ENCODE measurements at regions not wholly inside any gene's neighbourhood (a gene's known extent, or its start where the extent isn't known, plus 50 kb on each side); places are given as distances from the start of the nearest gene placed in this dataset.

- no peak for DNase-seq (ENCODE audit: low read depth in 2 of 2, low spot score in 1 of 2)
Measured at GRCh38 chr5:96140496-96140895, 178.8 kb upstream of the ELL2 start.

DNA sequence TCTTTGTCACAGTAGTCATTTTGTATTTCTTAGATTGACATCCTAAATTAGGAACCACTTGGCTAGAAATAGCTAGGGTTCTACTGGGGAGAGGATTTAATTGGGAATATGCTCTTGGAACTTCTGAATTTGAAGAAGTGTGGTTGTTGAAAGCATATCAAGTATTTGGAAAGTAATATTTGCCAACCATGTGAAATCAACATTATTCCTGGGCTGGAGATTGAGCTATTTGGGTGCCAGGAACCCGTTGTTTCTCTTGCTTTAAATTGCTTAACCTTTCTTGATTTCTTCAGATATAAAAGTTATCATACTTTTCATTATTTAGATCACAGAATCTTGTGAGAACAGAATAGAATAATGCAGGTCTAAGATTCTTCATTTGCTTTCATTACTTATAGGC, 178.4 kb upstream of the ELL2 start:
- DNase-seq (ENCODE audit: low read depth in 2 of 2, low spot score in 1 of 2) = no peak

DNA sequence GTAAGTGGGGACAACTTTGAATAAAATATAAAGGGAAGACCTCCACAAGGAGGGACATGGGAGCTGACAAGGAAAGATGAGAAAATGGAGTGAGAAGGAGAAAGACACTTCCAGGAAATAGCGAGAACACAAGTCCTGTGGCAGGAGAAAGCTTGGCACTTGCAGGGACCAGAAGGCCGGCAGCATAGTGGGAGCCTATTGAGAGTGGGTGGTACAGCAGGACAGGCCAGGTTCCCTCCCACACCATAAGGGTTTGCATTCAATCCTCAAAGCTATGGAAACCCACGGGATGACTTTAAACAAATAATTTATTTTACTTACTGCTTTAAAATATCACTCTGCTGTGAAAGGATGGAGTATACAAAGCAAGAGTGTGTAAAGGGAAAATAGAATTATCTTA, 173.2 kb upstream of the ELL2 start:
- no peak for DNase-seq (ENCODE audit: low read depth in 2 of 2, low spot score in 1 of 2)

DNA sequence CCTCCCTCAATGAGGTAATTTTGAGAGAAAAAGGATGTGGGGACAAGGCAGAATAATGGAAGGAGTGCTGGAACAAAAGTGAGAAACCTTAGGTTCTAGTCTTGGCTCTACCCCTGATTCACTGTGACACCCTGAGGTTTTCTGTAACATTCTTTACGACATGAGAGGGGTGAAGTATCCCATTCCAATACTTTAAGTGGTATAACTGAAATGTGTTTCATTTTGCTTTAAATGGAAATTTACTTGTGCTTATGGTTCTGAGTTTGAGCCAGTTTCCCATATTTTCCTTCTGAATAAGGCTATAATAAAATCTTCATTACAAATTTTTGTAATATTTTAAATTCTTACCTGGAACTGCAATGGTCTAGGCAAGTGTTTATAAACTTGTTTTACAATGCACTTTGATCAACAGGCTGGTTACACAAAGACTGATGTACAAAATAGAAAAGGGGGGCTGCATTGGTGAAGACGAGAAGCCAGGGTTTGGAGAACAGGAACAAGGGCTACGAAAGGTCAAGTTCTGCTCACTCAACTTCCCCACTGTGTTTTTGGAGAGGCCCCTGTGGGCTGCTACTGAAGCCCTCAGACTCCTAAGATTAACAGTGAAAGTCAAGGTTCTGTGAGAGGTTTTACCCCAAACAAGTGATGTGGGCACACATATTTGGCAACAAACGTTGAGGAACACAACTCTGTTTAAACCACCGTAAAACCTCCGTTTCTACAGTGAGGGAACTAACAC, 171.9 kb upstream of the ELL2 start:
- DNase-seq (ENCODE audit: low read depth in 2 of 2, low spot score in 1 of 2) = no peak

DNA sequence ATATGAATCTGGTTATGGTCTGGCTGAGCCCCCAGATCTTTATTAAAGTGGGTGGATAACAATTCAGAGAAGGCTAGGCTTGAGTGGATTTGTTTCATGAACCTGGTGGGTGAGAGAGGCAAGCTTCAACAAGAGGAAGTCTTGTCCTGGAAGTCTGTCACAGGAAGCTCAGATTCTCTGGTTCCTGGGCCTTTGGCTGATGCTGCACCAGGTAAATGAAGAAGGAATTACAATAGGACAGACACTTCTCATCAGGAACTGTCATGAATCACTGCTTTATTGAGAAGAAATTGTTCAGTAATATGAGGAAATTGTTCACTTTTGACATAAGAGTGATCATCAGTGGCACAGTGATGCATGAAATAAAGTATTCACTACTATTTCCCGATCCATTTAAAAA, 167.6 kb upstream of the ELL2 start:
- no peak for DNase-seq (ENCODE audit: low read depth in 2 of 2, low spot score in 1 of 2)

GRCh38 chr5:96128204-96128864, 166.7 kb upstream of the ELL2 start:
- DNase-seq (ENCODE audit: low read depth in 2 of 2, low spot score in 1 of 2) = no peak

GRCh38 chr5:96127538-96127937, 165.9 kb upstream of the ELL2 start:
- DNase-seq (ENCODE audit: low read depth in 2 of 2, low spot score in 1 of 2) = no peak

DNA sequence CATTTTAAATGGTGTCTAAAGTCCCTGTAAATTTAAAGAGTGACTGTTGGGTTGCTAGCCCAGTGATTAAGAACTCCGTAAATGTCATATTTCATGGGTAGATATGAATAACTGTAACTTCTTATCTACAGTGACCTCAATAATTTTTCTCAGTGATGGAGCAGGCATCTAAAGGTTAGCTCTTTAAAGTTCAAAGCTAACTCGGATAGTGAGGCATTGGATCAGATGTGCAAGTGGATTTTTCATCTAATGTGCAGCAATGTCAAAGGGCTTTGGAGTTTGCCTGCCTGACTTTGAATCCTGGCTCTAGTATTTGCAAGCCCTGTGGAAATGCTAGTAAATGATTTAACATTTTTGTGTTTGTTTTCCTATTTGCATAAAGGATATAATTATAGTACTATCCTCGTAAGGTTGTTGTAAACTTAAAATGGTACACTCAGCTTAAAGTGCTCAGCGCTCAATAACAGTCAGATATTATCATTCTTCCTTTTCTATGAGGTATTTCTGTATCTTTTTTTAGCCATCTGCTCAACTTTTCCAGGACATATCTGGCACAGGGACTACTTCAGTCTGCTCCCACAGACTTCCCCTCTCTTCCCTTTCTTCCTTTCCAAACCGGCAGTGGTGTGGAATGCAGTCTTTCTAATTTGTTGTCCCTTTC, 163.7 kb upstream of the ELL2 start:
- DNase-seq (ENCODE audit: low read depth in 2 of 2, low spot score in 1 of 2) = no peak

- no peak for DNase-seq (ENCODE audit: low read depth in 2 of 2, low spot score in 1 of 2)
Measured at GRCh38 chr5:96124589-96124988, 162.9 kb upstream of the ELL2 start.

DNA sequence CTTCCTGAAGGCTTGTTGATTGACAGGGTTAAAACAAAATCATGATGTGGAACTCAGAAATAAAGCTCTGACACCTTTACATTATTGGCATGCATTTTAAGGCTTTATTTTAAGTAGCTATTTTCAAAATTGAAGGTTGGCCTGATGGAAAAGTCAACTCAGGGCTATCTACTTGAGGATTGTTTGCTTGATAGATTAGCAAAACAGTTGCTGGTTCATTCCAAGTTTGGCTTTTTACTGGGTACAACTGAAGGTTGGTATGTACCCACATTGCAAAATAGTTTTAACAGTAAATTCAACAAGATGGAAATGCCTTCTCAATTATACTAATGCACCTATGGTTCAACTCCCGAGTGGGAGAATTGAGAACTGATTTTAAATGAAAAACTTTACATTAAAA, 161.8 kb upstream of the ELL2 start:
- no peak for DNase-seq (ENCODE audit: low read depth in 2 of 2, low spot score in 1 of 2)

DNA sequence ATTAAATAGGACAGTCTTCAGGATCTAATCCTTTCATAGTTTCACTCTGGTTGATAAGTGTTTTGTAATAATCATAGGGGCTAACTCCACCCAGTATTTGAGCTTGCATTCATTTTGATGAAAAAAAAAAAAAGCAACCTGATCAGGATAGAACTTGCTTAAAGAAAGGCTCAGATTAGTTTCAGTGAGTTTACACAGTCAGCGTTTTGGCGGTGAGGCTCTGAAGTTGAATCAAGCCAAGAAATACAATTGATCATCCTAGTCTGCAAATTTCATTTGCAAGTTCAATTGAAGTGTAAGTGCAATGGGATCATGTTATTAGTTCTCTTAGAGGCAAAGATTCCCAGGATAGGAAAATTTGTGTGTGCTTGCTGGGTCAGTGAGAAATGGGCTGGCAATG, 159.7 kb upstream of the ELL2 start:
- no peak for DNase-seq (ENCODE audit: low read depth in 2 of 2, low spot score in 1 of 2)

GRCh38 chr5:96120120-96120519, 158.5 kb upstream of the ELL2 start:
- DNase-seq (ENCODE audit: low read depth in 2 of 2, low spot score in 1 of 2) = no peak

DNA sequence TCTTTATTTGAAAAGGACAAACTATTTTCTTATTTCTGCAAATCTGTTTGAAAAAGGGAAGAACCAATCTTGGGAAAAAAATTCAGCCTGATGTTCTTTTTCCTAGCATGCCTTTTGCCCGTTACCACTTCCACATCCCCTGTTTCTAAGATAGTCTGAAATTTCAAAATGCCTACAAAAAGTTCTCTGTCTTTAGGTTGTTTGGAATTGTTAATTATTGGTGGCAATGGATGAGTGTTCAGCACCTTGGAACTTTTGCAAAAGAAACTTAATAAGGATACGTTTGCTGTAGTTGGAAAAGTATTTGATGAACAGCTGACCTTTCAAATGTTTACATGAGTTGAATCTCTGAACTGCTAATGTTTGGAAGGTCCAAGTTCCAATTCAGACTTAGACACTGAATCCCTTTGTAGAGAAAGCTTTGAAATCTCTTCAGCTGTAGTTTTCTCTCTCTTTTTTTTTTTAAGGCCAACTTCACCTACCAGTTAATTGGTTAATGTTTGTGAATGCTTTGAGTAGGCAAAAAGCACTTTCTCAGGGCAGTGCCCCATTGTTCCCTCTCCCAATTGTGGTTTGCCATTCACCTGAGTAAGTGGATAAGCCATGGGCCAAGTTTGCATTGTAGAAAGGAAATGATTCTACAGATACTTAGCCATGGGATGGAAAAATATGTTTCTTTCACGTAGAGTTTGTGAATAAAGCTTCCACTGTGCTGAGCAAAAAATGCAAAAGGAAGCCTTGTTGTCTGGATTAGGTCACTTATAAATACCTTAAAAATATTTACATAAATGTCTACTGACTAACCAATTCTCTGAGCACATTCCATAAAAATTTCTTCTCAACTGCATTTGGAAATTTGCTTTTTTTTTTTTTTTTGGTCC, 156.4 kb upstream of the ELL2 start:
- no peak for DNase-seq (ENCODE audit: low read depth in 2 of 2, low spot score in 1 of 2)

- DNase-seq (ENCODE audit: low read depth in 2 of 2, low spot score in 1 of 2) = no peak
Measured at GRCh38 chr5:96115147-96115807, 153.6 kb upstream of the ELL2 start.

GRCh38 chr5:96114736-96115135, 153.1 kb upstream of the ELL2 start:
- no peak for DNase-seq (ENCODE audit: low read depth in 2 of 2, low spot score in 1 of 2)

GRCh38 chr5:96113170-96113939, 151.7 kb upstream of the ELL2 start:
- no peak for DNase-seq (ENCODE audit: low read depth in 2 of 2, low spot score in 1 of 2)

GRCh38 chr5:96112703-96113102, 151.1 kb upstream of the ELL2 start:
- no peak for DNase-seq (ENCODE audit: low read depth in 2 of 2, low spot score in 1 of 2)

DNA sequence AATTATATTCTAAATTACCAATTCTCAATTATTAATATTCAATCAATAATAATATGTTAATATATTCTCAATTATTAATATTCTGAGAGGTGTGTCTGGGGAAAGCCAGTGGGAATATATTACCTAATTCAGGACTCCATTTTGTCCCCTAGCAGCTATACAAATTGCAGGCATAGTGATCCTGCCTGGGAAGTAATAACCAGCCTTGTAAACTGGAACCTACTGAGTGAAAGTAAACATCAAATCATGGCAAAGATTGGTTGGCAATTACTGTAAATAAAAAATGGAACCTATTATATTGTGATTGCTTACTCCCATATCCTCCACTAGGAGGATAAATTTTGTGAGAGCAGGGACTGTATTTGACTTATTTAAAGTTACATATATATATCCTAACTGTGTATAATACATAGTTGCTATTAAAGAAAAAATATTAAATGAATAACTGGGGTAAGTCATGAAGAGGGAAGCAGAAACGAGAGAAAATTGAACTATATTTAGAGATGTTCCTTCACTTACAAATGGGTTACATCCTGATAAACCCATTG, 150.5 kb upstream of the ELL2 start:
- no peak for DNase-seq (ENCODE audit: low read depth in 2 of 2, low spot score in 1 of 2)

- DNase-seq (ENCODE audit: low read depth in 2 of 2, low spot score in 1 of 2) = no peak
Measured at GRCh38 chr5:96111080-96111756, 149.6 kb upstream of the ELL2 start.
